ENCODE measurements at regions not wholly inside any gene's neighbourhood (a gene's known extent, or its start where the extent isn't known, plus 50 kb on each side); places are given as distances from the start of the nearest gene placed in this dataset.

DNA sequence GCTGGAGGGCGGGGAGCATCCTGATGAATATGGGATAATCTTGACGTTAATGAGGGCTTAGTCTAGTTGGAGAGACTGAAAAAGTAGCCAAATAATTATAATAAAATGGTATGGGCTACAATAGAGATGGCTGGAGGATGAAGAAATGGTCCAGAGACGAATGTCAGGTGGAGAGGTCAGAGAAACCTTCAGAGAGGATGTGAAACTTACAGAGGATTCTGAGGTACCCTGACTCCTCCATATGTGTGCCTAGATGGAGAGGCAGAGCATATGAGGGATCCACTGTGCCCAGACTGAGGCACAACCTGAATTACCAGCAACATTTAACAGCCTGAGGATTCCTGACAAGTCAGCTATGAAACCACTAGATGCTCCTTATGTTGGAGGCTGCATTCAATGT, 417.0 kb downstream of the ATP23 start:
- no peak overlapping the region for H3K4me3 ChIP-seq (replicated peaks; ENCODE audit: insufficient read depth, low read length)
- no peak overlapping the region for H3K27ac ChIP-seq (replicated peaks)
- H3K27me3 ChIP-seq (ENCODE audit: insufficient read depth, poor library complexity, severe bottlenecking), result peaks cover 3% of the 10 kb centered on the region
- TF ChIP-seq GABPA (IDR thresholded peaks at IDR 0.05; ENCODE audit: low read depth) (no peak), SPI1 (IDR thresholded peaks at IDR 0.05; ENCODE audit: borderline replicate concordance, low read depth) (no peak), POLR2AphosphoS5 (IDR thresholded peaks at IDR 0.05; ENCODE audit: low read depth) (no peak)
- TF ChIP-seq, protein P1, sequence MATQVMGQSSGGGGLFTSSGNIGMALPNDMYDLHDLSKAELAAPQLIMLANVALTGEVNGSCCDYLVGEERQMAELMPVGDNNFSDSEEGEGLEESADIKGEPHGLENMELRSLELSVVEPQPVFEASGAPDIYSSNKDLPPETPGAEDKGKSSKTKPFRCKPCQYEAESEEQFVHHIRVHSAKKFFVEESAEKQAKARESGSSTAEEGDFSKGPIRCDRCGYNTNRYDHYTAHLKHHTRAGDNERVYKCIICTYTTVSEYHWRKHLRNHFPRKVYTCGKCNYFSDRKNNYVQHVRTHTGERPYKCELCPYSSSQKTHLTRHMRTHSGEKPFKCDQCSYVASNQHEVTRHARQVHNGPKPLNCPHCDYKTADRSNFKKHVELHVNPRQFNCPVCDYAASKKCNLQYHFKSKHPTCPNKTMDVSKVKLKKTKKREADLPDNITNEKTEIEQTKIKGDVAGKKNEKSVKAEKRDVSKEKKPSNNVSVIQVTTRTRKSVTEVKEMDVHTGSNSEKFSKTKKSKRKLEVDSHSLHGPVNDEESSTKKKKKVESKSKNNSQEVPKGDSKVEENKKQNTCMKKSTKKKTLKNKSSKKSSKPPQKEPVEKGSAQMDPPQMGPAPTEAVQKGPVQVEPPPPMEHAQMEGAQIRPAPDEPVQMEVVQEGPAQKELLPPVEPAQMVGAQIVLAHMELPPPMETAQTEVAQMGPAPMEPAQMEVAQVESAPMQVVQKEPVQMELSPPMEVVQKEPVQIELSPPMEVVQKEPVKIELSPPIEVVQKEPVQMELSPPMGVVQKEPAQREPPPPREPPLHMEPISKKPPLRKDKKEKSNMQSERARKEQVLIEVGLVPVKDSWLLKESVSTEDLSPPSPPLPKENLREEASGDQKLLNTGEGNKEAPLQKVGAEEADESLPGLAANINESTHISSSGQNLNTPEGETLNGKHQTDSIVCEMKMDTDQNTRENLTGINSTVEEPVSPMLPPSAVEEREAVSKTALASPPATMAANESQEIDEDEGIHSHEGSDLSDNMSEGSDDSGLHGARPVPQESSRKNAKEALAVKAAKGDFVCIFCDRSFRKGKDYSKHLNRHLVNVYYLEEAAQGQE (IDR thresholded peaks at IDR 0.05; ENCODE audit: insufficient replicate concordance, low read depth), result no peak
- TF ChIP-seq, protein P2, sequence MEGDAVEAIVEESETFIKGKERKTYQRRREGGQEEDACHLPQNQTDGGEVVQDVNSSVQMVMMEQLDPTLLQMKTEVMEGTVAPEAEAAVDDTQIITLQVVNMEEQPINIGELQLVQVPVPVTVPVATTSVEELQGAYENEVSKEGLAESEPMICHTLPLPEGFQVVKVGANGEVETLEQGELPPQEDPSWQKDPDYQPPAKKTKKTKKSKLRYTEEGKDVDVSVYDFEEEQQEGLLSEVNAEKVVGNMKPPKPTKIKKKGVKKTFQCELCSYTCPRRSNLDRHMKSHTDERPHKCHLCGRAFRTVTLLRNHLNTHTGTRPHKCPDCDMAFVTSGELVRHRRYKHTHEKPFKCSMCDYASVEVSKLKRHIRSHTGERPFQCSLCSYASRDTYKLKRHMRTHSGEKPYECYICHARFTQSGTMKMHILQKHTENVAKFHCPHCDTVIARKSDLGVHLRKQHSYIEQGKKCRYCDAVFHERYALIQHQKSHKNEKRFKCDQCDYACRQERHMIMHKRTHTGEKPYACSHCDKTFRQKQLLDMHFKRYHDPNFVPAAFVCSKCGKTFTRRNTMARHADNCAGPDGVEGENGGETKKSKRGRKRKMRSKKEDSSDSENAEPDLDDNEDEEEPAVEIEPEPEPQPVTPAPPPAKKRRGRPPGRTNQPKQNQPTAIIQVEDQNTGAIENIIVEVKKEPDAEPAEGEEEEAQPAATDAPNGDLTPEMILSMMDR (IDR thresholded peaks at IDR 0.05; ENCODE audit: insufficient read depth, low read length), result no peak
- no peak for DNase-seq (ENCODE audit: low read depth in 1 of 2, low spot score in 1 of 2)

DNA sequence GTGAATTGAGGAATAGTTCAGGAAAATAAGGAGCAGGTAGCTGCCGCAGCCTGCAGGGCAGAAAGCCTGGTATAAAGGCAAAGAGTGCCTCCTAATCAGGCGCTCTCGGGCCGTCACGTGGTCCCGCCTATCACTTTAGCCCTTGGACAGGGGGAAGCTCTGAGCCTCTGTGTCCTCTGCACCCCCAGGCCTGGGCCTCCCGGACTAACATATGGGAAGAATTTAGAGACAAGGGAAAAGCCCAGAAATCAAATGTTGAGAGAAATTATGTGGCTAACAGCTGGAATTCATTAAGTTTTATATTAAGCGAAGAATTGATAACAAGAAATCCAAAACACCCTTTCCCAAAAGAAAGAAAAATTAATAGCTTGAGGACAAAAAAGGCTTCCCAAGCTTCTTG, 417.7 kb downstream of the ATP23 start:
- TF ChIP-seq, protein P1 (IDR thresholded peaks at IDR 0.05; ENCODE audit: insufficient replicate concordance, low read depth), result no peak
- TF ChIP-seq POLR2AphosphoS5 (IDR thresholded peaks at IDR 0.05; ENCODE audit: low read depth), result no peak
- no peak for TF ChIP-seq SPI1 (IDR thresholded peaks at IDR 0.05; ENCODE audit: borderline replicate concordance, low read depth)
- TF ChIP-seq GABPA (IDR thresholded peaks at IDR 0.05; ENCODE audit: low read depth), result no peak
- TF ChIP-seq, protein P2 (IDR thresholded peaks at IDR 0.05; ENCODE audit: insufficient read depth, low read length), result no peak
- no peak for DNase-seq (ENCODE audit: low read depth in 1 of 2, low spot score in 1 of 2)
- Histone ChIP-seq H3K27me3 (ENCODE audit: insufficient read depth, poor library complexity, severe bottlenecking) (peaks cover 3% of the 10 kb centered on the region), H3K27ac (replicated peaks) (no peak overlapping the region), H3K4me3 (replicated peaks; ENCODE audit: insufficient read depth, low read length) (no peak overlapping the region)

DNA sequence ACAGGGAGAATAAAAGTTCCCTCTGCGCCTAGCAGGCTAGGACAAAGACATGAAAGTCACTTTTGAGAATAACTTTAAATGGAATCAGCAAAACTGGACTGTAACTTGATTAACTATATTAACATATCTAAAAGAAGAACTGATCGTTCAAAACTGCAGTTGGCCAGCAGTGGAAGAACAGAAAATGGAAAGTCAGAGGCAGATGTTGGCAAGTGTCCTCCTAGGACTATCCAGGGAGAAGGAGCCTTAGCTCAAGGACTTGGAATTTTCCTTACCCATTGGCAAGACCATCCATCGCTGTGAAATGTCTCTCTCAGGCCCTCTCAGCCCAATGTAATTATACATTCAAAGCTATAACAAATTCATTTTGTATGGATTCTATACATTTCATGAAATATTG, 419.7 kb downstream of the ATP23 start:
- no peak overlapping the region for H3K4me3 ChIP-seq (replicated peaks; ENCODE audit: insufficient read depth, low read length)
- DNase-seq (ENCODE audit: low read depth in 1 of 2, low spot score in 1 of 2), result no peak
- H3K27me3 ChIP-seq (ENCODE audit: insufficient read depth, poor library complexity, severe bottlenecking), result peaks cover 3% of the 10 kb centered on the region
- no peak overlapping the region for H3K27ac ChIP-seq (replicated peaks)
- TF ChIP-seq, protein P2 (IDR thresholded peaks at IDR 0.05; ENCODE audit: insufficient read depth, low read length), result no peak
- TF ChIP-seq SPI1 (IDR thresholded peaks at IDR 0.05; ENCODE audit: borderline replicate concordance, low read depth), result no peak
- no peak for TF ChIP-seq POLR2AphosphoS5 (IDR thresholded peaks at IDR 0.05; ENCODE audit: low read depth)
- TF ChIP-seq, protein P1 (IDR thresholded peaks at IDR 0.05; ENCODE audit: insufficient replicate concordance, low read depth), result no peak
- no peak for TF ChIP-seq GABPA (IDR thresholded peaks at IDR 0.05; ENCODE audit: low read depth)

All from HL-60 (cell line).